Prostate gland (tissue), 2 donors: ENCODE measurements at regions not wholly inside any gene's neighbourhood (a gene's known extent, or its start where the extent isn't known, plus 50 kb on each side); places are given as distances from the start of the nearest gene placed in this dataset.

Source experiments
- DNase-seq: peaks from one replicate; pipeline ENCODE4 v3.0.0-alpha.2; 2019; ENCODE audit warnings: low spot score
- H3K27ac ChIP-seq, 2 donors: fragments of 200-600 bp; sonication (generic); 2 replicates each; pipeline ENCODE4 v1.5.1; 2017 to 2019
- H3K27me3 ChIP-seq: fragments of 200-600 bp; sonication (generic); replicated peaks from 2 replicates; pipeline ENCODE4 v1.5.1; 2019; ENCODE audit not compliant: insufficient read depth
- H3K36me3 ChIP-seq, 2 donors: fragments of 200-600 bp; sonication (generic); 1 replicate in 1 of 2; 2 replicates in 1 of 2; pipeline versions ENCODE4 v1.5.1 to v1.8.1; 2017 to 2019
- H3K4me1 ChIP-seq: fragments of 200-600 bp; sonication (generic); replicated peaks from 2 replicates; pipeline ENCODE4 v1.5.1; 2019
- H3K4me3 ChIP-seq, 2 donors: fragments of 200-600 bp; sonication (generic); 2 replicates each; pipeline ENCODE4 v1.5.1; 2017 to 2019
- H3K9me3 ChIP-seq: fragments of 200-600 bp; sonication (generic); 2 replicates; pipeline ENCODE4 v1.5.1; 2017
- POLR2A ChIP-seq: fragments of 450-650 bp; IDR thresholded peaks from one replicate; pipeline ENCODE4 v1.6.1; 2016; ENCODE audit warnings: antibody characterized with exemption, mild to moderate bottlenecking
- POLR2AphosphoS5 ChIP-seq: sonication (generic); formaldehyde crosslinking; IDR thresholded peaks from one replicate; pipeline ENCODE4 v1.6.1; 2017; ENCODE audit warnings: antibody characterized with exemption
- WGBS: methylation state at CpG from one replicate; pipeline ENCODE4 v1.1.5; 2018; 5-methylcytosine and 5-hydroxymethylcytosine counted together
- intact Hi-C: fragments of 100-400 bp; cut with DNase I; formaldehyde crosslinking; loops from one replicate; pipeline ENCODE4 v1.14.2; 2022
- TF ChIP-seq, protein P1 (sequence below), 4 experiments: fragments of 200-600 bp in 2 of 4; fragments of 450-650 bp in 2 of 4; sonication (generic) in 2 of 4; IDR thresholded peaks; 1 replicate in 3 of 4; 2 replicates in 1 of 4; pipeline ENCODE4 v1.5.1; 2016 to 2019; ENCODE audit warnings: antibody characterized with exemption in 4 of 4, mild to moderate bottlenecking in 2 of 4, moderate library complexity in 2 of 4

DNA sequence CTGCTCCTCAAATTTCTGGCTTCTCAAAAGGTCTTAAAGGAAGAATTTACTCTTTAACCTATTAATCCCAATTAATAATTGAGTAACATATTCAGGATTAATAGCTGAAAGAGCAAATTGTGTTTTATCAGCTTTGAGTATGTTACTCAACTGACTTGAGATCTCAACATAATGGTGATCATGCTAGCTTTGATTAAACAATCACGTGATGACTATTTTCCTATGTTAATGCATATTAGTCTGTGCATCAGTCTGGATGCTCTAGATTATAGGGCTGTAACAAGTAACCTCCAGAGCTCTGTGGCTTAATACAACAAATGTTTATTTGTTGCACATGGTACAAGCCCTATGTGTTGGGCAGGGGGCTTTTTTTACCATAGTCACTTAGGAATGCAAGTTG, 313.4 kb upstream of the BTBD3 start:
- intact Hi-C loops = no loop called here
- Histone ChIP-seq H3K4me1 (no peaks in the 10 kb centered on the region), H3K9me3 (no peaks in the 10 kb centered on the region), H3K4me3 (no peak overlapping the region), H3K36me3 (no peaks in the 10 kb centered on the region), H3K27me3 (no peaks in the 10 kb centered on the region), H3K27ac (no peak overlapping the region)
- no peak for DNase-seq
- TF ChIP-seq, protein P1, sequence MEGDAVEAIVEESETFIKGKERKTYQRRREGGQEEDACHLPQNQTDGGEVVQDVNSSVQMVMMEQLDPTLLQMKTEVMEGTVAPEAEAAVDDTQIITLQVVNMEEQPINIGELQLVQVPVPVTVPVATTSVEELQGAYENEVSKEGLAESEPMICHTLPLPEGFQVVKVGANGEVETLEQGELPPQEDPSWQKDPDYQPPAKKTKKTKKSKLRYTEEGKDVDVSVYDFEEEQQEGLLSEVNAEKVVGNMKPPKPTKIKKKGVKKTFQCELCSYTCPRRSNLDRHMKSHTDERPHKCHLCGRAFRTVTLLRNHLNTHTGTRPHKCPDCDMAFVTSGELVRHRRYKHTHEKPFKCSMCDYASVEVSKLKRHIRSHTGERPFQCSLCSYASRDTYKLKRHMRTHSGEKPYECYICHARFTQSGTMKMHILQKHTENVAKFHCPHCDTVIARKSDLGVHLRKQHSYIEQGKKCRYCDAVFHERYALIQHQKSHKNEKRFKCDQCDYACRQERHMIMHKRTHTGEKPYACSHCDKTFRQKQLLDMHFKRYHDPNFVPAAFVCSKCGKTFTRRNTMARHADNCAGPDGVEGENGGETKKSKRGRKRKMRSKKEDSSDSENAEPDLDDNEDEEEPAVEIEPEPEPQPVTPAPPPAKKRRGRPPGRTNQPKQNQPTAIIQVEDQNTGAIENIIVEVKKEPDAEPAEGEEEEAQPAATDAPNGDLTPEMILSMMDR (IDR thresholded peaks at IDR 0.05) = no peak
- TF ChIP-seq POLR2A = no peak
- WGBS = 87% methylated on average over 1 of the region's 1 CpG

DNA sequence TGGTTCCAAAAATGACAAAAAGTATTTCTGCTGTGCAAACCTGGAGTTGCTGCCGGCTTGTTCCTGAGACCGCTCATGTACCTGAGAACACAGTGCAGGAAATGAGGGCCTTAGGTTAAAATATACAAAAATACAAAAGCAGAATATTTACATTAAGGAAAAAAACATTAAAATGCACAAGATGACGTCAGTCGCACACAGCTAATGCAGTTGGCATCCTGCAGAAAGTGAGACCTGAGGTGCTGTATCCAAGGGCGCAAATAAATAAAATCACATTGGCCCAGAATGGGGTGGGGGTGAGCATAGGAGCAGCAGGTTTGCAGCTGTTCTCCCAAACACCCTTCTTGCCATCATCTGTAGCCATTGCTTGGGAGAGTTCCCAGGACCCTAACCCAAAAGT, 310.6 kb upstream of the BTBD3 start:
- H3K4me1 ChIP-seq = no peaks in the 10 kb centered on the region
- H3K36me3 ChIP-seq = no peaks in the 10 kb centered on the region
- WGBS = 93% methylated on average over 5 of the region's 5 CpGs
- TF ChIP-seq POLR2AphosphoS5 = no peak
- TF ChIP-seq, protein P1 (IDR thresholded peaks at IDR 0.05) = no peak
- TF ChIP-seq POLR2A = no peak
- no peaks in the 10 kb centered on the region for H3K9me3 ChIP-seq
- no peak for DNase-seq
- intact Hi-C loops = no loop called here
- no peak overlapping the region for H3K4me3 ChIP-seq
- no peak overlapping the region for H3K27ac ChIP-seq
- no peaks in the 10 kb centered on the region for H3K27me3 ChIP-seq

DNA sequence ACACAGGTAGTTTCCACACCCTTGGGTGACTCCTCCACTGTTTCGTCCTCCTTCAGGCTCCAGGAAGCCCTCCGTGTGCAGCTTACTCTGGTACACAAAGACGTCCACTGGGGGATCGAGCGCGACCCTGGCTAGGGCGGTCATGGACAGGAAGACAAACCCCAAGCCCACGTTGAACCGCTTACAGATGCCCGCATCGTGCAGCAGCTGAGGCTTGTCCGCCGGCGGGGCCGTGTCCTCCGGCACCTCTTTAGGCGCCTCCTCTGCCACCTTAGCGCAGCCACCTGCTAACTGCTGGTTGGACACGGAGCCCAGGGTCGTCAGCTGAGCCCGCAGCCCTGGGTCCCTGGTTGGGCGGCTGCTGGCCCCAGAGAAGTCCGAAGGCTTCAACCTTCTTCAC, 309.0 kb upstream of the BTBD3 start:
- Histone ChIP-seq H3K9me3 (no peaks in the 10 kb centered on the region), H3K36me3 (no peaks in the 10 kb centered on the region), H3K27ac (no peak overlapping the region), H3K4me1 (no peaks in the 10 kb centered on the region), H3K27me3 (no peaks in the 10 kb centered on the region), H3K4me3 (no peak overlapping the region)
- DNase-seq = no peak
- intact Hi-C loops = no loop called here
- TF ChIP-seq POLR2A = no peak
- TF ChIP-seq POLR2AphosphoS5 = no peak
- 97% methylated on average over 23 of the region's 23 CpGs for whole genome bisulfite sequencing

DNA sequence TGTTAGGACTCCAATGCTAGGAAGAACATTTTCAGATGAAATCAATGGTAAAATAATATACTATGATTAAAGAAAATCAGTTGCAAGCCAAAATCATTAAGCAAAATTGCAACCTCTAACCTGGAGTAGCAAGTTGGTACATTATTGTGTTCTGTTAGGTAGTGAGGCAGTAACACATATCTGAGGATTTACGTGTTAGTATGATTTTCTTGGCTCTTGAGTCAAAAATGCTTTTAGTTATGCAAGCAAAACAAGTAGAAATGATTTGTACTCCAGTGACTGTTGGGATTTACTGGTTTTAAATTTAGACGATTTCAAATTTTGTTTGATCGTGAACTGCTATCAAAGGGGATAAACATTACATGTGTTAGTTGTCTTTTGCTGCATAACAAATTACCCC, 293.0 kb upstream of the BTBD3 start:
- 65% methylated on average over 3 of the region's 3 CpGs for whole genome bisulfite sequencing
- no peaks in the 10 kb centered on the region for H3K27me3 ChIP-seq
- intact Hi-C loops = no loop called here
- no peaks in the 10 kb centered on the region for H3K4me1 ChIP-seq
- DNase-seq = no peak
- TF ChIP-seq POLR2AphosphoS5 (no peak), POLR2A (no peak)
- TF ChIP-seq, protein P1 (IDR thresholded peaks at IDR 0.05) = no peak
- no peak overlapping the region for H3K4me3 ChIP-seq
- no peak overlapping the region for H3K27ac ChIP-seq
- no peaks in the 10 kb centered on the region for H3K36me3 ChIP-seq
- H3K9me3 ChIP-seq = no peaks in the 10 kb centered on the region

DNA sequence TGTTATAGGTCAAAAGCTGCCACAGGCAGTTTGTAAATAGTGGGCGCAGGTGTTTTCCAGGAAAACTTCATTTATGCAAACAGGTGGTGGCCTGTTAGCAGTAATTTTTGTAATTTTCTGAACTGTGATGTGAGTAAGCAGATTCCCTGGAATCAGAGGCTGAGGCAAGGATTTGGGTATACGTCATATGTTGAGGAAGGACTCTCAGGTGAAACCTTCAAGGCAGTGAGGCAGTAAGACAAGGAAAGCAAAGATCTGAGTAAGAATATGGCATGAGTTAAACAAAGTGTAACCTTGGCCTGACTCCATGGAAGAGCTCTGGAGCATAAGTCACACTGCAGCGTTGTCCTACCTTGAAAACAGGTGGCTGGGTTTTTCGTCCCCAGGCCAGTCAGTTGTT, 291.1 kb upstream of the BTBD3 start:
- Histone ChIP-seq H3K9me3 (no peaks in the 10 kb centered on the region), H3K36me3 (no peaks in the 10 kb centered on the region), H3K27me3 (no peaks in the 10 kb centered on the region), H3K4me3 (no peak overlapping the region), H3K27ac (no peak overlapping the region), H3K4me1 (no peaks in the 10 kb centered on the region)
- intact Hi-C loops = no loop called here
- TF ChIP-seq, protein P1 (IDR thresholded peaks at IDR 0.05) = no peak
- no peak for TF ChIP-seq POLR2AphosphoS5
- DNase-seq = no peak
- 89% methylated on average over 4 of the region's 4 CpGs for WGBS
